GM12878 (cell line): ENCODE measurements at regions not wholly inside any gene's neighbourhood (a gene's known extent, or its start where the extent isn't known, plus 50 kb on each side); places are given as distances from the start of the nearest gene placed in this dataset.

ENCODE experiments used
- ATAC-seq: fragments of 200-7000 bp; cut with Tn5 transposase; 3 replicates; pipeline ENCODE4 v1.9.1; 2020; ENCODE audit warnings: mild to moderate bottlenecking, moderate library complexity
- BruUV-seq: library from RNA; stranded (reverse); fragments of 400-500 nt; replicated peaks from 2 replicates; lab custom pipeline; 2021; lab: Mats Ljungman, UMichigan
- CTCF ChIA-PET: fragments of 300-600 bp; sonication (Branson Sonifier 250); formaldehyde crosslinking; extraction: SDS; loops from one replicate; lab custom pipeline; 2021; ENCODE audit warnings: inconsistent platforms; lab: Yijun Ruan, JAX
- POLR2A ChIA-PET: fragments of 350-600 bp; formaldehyde crosslinking; extraction: SDS; loops from one replicate; lab custom pipeline; 2021; ENCODE audit warnings: inconsistent platforms; lab: Charles Lee
- RAD21 ChIA-PET: fragments of 300-600 bp; sonication (Branson Sonifier 250); formaldehyde crosslinking; loops from one replicate; lab custom pipeline; 2023; ENCODE audit warnings: antibody characterized with exemption; ENCODE audit not compliant: unreplicated experiment; lab: Charles Lee
- SMC1A ChIA-PET: fragments of 300-600 bp; sonication (Branson Sonifier 250); formaldehyde crosslinking; loops from one replicate; lab custom pipeline; 2023; ENCODE audit not compliant: unreplicated experiment, uncharacterized antibody; lab: Charles Lee
- DNase-seq: peaks from one replicate; pipeline ENCODE4 v3.0.0-alpha.2; 2011; ENCODE audit warnings: low read depth, low spot score
- FAIRE-seq: peaks from 3 replicates; lab custom pipeline; 2011; peaks lifted over from hg19 to GRCh38; lab: Jason Lieb, UNC
- H2AFZ ChIP-seq: 2 replicates; pipeline ENCODE4 v1.6.0; 2011; ENCODE audit warnings: low read depth, low read length, control low read depth; ENCODE audit not compliant: control insufficient read depth
- H3K27ac ChIP-seq: 2 replicates; pipeline ENCODE4 v1.5.1; 2011; ENCODE audit warnings: control low read depth; ENCODE audit not compliant: control insufficient read depth, insufficient read depth
- H3K27me3 ChIP-seq, 2 experiments: replicated peaks in 1 of 2; 2 replicates each; pipeline versions ENCODE4 v1.6.0 to v1.6.1; 2011; ENCODE audit warnings: low read length in 1 of 2; ENCODE audit not compliant: control insufficient read depth in 2 of 2, insufficient read depth in 2 of 2
- H3K36me3 ChIP-seq, 2 experiments: 2 replicates each; pipeline ENCODE4 v1.5.1; 2011; ENCODE audit warnings: low read length in 1 of 2; ENCODE audit not compliant: control insufficient read depth in 2 of 2, insufficient read depth in 2 of 2
- H3K4me1 ChIP-seq: 2 replicates; pipeline ENCODE4 v1.6.1; 2011; ENCODE audit warnings: mild to moderate bottlenecking, low read length, moderate library complexity, mixed read lengths; ENCODE audit not compliant: control insufficient read depth, insufficient read depth
- H3K4me2 ChIP-seq: 2 replicates; pipeline ENCODE4 v1.6.0; 2011; ENCODE audit warnings: control low read depth; ENCODE audit not compliant: control insufficient read depth, insufficient read depth
- H3K4me3 ChIP-seq: fragments of 200-600 bp; sonication (generic); 2 replicates; pipeline ENCODE4 v1.5.1; 2016
- H3K79me2 ChIP-seq: 2 replicates; pipeline ENCODE4 v1.6.0; 2011; ENCODE audit warnings: low read length; ENCODE audit not compliant: control insufficient read depth, insufficient read depth
- H3K9ac ChIP-seq: 2 replicates; pipeline ENCODE4 v1.8.0; 2011; ENCODE audit warnings: low read length, control low read depth, mixed read lengths; ENCODE audit not compliant: control insufficient read depth, insufficient read depth
- H3K9me3 ChIP-seq: replicated peaks from 3 replicates; pipeline ENCODE4 v1.5.1; 2011; ENCODE audit warnings: mild to moderate bottlenecking, low read length; ENCODE audit not compliant: control insufficient read depth, insufficient read depth
- H4K20me1 ChIP-seq: 2 replicates; pipeline ENCODE4 v1.6.0; 2011; ENCODE audit not compliant: control insufficient read depth, insufficient read depth
- CHD1 ChIP-seq: IDR thresholded peaks from 2 replicates; pipeline ENCODE4 v1.6.1; 2012; ENCODE audit warnings: low read depth, low read length, improper control_type of control experiment
- EP300 ChIP-seq, 2 experiments: fragments of 150-350 bp in 1 of 2; IDR thresholded peaks; 2 replicates each; pipeline ENCODE4 v1.6.1; 2011 to 2012; ENCODE audit warnings: low read depth in 2 of 2, low read length in 2 of 2, borderline replicate concordance in 1 of 2, improper control_type of control experiment in 1 of 2, inconsistent platforms in 1 of 2; ENCODE audit not compliant: control insufficient read depth in 1 of 2
- HCFC1 ChIP-seq: fragments of 150-350 bp; IDR thresholded peaks from 2 replicates; pipeline ENCODE4 v1.6.1; 2014; ENCODE audit warnings: low read length
- JUNB ChIP-seq: IDR thresholded peaks from 2 replicates; pipeline ENCODE4 v1.6.1; 2016; ENCODE audit warnings: antibody characterized with exemption, mild to moderate bottlenecking
- MTA3 ChIP-seq: IDR thresholded peaks from 2 replicates; pipeline ENCODE4 v1.6.1; 2012; ENCODE audit warnings: low read length, inconsistent platforms, borderline replicate concordance
- PAX5 ChIP-seq: IDR thresholded peaks from 2 replicates; pipeline ENCODE4 v1.6.1; 2011; ENCODE audit warnings: low read depth, low read length, borderline replicate concordance
- POLR2AphosphoS2 ChIP-seq: IDR thresholded peaks from 2 replicates; pipeline ENCODE4 v1.6.1; 2011; ENCODE audit warnings: low read depth, mild to moderate bottlenecking, low read length, improper control_type of control experiment, moderate library complexity
- RB1 ChIP-seq: fragments of 450-650 bp; formaldehyde crosslinking; IDR thresholded peaks from 2 replicates; pipeline ENCODE4 v1.6.1; 2017; ENCODE audit warnings: mild to moderate bottlenecking, borderline replicate concordance
- RUNX3 ChIP-seq: IDR thresholded peaks from 2 replicates; pipeline ENCODE4 v1.6.1; 2012; ENCODE audit warnings: low read length, inconsistent platforms
- SMC3 ChIP-seq: IDR thresholded peaks from 2 replicates; pipeline ENCODE4 v1.6.1; 2011; ENCODE audit warnings: low read length, improper control_type of control experiment, borderline replicate concordance
- YBX1 ChIP-seq: fragments of 450-650 bp; IDR thresholded peaks from 2 replicates; pipeline ENCODE4 v1.6.1; 2016; ENCODE audit warnings: antibody characterized with exemption
- ZNF207 ChIP-seq: fragments of 450-650 bp; IDR thresholded peaks from 2 replicates; pipeline ENCODE4 v1.6.1; 2014; ENCODE audit warnings: antibody characterized with exemption, mild to moderate bottlenecking, borderline replicate concordance
- ZZZ3 ChIP-seq: IDR thresholded peaks from 2 replicates; pipeline ENCODE4 v1.6.1; 2011; ENCODE audit warnings: low read depth; ENCODE audit not compliant: control insufficient read depth, insufficient read length
- WGBS: methylation state at CpG from one replicate; pipeline ENCODE4 v1.1.6; 2016; ENCODE audit warnings: low lambda C conversion rate; ENCODE audit not compliant: insufficient replicate concordance, insufficient coverage; ENCODE audit errors: missing lambda C conversion rate; 5-methylcytosine and 5-hydroxymethylcytosine counted together
- in situ Hi-C: fragments of 300-500 bp; cut with MboI; formaldehyde crosslinking; loops from 9 replicates; pipeline ENCODE4 v1.14.3; 2018; ENCODE audit warnings: mixed read lengths
- intact Hi-C: fragments of 100-400 bp; cut with micrococcal nuclease; formaldehyde crosslinking; loops from one replicate; pipeline ENCODE4 v1.14.2; 2022; ENCODE audit not compliant: unreplicated experiment
- TF ChIP-seq, protein P1 (sequence below): fragments of 450-650 bp; IDR thresholded peaks from 2 replicates; pipeline ENCODE4 v1.6.1; 2014; ENCODE audit warnings: mild to moderate bottlenecking

DNA sequence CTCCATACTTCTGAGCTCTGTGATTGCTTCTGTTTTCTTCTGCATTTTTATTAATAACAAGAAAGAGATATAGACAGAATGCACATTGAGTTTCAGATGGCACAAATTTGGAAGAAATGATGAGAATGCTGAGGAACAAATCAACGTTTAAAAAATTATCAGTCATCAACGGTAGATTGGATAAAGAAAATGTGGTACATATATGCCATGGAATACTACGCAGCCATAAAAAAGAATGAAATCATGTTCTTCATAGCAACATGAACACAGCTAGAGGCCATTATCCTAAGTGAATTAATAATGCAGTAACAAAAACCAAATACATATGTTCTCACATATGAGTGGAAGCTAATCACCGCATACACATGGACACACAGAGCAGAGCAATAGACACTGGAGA is 81.8 kb downstream of the DUSP6 start (continued):
- TF ChIP-seq YBX1 (no peak), JUNB (no peak), RUNX3 (no peak), EP300 (IDR thresholded peaks at IDR 0.05; ENCODE audit: borderline replicate concordance in 1 of 2, control insufficient read depth in 1 of 2, low read depth in 2 of 2, low read length in 2 of 2) (no peak)

DNA sequence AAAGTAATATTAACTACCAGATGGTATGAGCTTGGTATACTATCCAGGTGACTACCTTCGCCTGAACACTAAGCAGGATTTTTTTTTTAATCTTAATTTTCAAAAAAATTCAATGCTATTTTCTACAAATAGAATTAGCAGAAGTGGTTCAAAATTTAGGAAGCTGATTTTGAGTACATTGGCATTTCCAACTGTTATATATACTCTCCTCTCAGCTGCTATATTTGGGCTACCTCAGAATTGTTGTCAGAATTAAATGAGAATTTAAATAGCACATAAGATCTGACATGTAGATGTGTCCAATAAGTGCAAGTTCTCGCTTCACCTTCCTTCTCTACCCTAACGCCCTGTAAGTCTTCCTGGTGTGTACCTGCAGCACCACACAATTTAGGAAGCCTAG is 83.1 kb downstream of the DUSP6 start:
- RAD21 ChIA-PET: no interaction called here
- H3K4me3 ChIP-seq: no peak overlapping the region
- H3K4me2 ChIP-seq: no peak overlapping the region
- H3K36me3 ChIP-seq: no peaks in the 10 kb centered on the region
- in situ Hi-C loops (no loop called here), intact Hi-C loops (no loop called here)
- no peak overlapping the region for H2AFZ ChIP-seq
- SMC1A ChIA-PET: interaction anchor here (0.7 kb wide), 1 partner anchor 94 kb away, joined by 3 read pairs; no protein-coding TSS in a partner anchor
- POLR2A ChIA-PET: interaction anchor here (0.6 kb wide), 1 partner anchor 91 kb away, joined by 3 read pairs; no protein-coding TSS in a partner anchor
- no peaks in the 10 kb centered on the region for H3K79me2 ChIP-seq
- WGBS: 0% methylated on average over 3 of the region's 3 CpGs
- no peak overlapping the region for H3K27ac ChIP-seq
- DNase-seq (no peak), FAIRE-seq (peak; percentile 52), ATAC-seq (no peak)
- CTCF ChIA-PET: no interaction called here
- H3K27me3 ChIP-seq: no peaks in the 10 kb centered on the region
- no peaks in the 10 kb centered on the region for H4K20me1 ChIP-seq
- no TSS peak for BruUV-seq
- H3K9ac ChIP-seq: no peak overlapping the region
- no peaks in the 10 kb centered on the region for H3K4me1 ChIP-seq
- H3K9me3 ChIP-seq: no peaks in the 10 kb centered on the region
- TF ChIP-seq RB1: no peak
- TF ChIP-seq MTA3: no peak
- no peak for TF ChIP-seq POLR2AphosphoS2
- no peak for TF ChIP-seq CHD1
- TF ChIP-seq ZZZ3: no peak
- TF ChIP-seq SMC3: no peak
- TF ChIP-seq, protein P1, sequence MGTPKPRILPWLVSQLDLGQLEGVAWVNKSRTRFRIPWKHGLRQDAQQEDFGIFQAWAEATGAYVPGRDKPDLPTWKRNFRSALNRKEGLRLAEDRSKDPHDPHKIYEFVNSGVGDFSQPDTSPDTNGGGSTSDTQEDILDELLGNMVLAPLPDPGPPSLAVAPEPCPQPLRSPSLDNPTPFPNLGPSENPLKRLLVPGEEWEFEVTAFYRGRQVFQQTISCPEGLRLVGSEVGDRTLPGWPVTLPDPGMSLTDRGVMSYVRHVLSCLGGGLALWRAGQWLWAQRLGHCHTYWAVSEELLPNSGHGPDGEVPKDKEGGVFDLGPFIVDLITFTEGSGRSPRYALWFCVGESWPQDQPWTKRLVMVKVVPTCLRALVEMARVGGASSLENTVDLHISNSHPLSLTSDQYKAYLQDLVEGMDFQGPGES: no peak
- TF ChIP-seq PAX5: no peak
- no peak for TF ChIP-seq ZNF207
- no peak for TF ChIP-seq HCFC1
